Endothelial cell of umbilical vein (primary cell): ENCODE measurements at regions not wholly inside any gene's neighbourhood (a gene's known extent, or its start where the extent isn't known, plus 50 kb on each side); places are given as distances from the start of the nearest gene placed in this dataset.

ENCODE experiments used
- BruUV-seq: library from RNA; stranded (reverse); fragments of 400-500 nt; replicated peaks from 2 replicates; lab custom pipeline; 2021; lab: Mats Ljungman, UMichigan
- CTCF ChIA-PET: fragments of 300-600, 350-600 bp; sonication (Branson Sonifier 250); formaldehyde crosslinking; loops from one replicate; lab custom pipeline; 2021; ENCODE audit warnings: antibody characterized with exemption, inconsistent platforms; lab: Charles Lee
- POLR2A ChIA-PET: fragments of 300-600, 350-600 bp; sonication (Branson Sonifier 250); formaldehyde crosslinking; loops from one replicate; lab custom pipeline; 2021; ENCODE audit warnings: antibody characterized with exemption, inconsistent platforms; lab: Charles Lee
- DNase-seq: peaks from one replicate; pipeline ENCODE4 v3.0.0-alpha.2; 2011; ENCODE audit warnings: low read depth, low spot score
- FAIRE-seq: peaks from 2 replicates; lab custom pipeline; 2011; peaks lifted over from hg19 to GRCh38; lab: Jason Lieb, UNC
- H2AFZ ChIP-seq: 2 replicates; pipeline ENCODE4 v1.6.0; 2012; ENCODE audit warnings: low read depth, low read length, control low read depth, inconsistent platforms
- H3K27ac ChIP-seq: 2 replicates; pipeline ENCODE4 v1.5.1; 2011; ENCODE audit warnings: low read depth, mild to moderate bottlenecking, control low read depth, low read length, moderate library complexity; ENCODE audit not compliant: insufficient read depth
- H3K27me3 ChIP-seq, 2 experiments: 2 replicates each; pipeline versions ENCODE4 v1.6.0 to v1.6.1; 2011; ENCODE audit warnings: low read length in 2 of 2, mixed read lengths in 1 of 2; ENCODE audit not compliant: control insufficient read depth in 2 of 2, insufficient read depth in 2 of 2
- H3K36me3 ChIP-seq, 2 experiments: 2 replicates in 1 of 2; 3 replicates in 1 of 2; pipeline ENCODE4 v1.5.1; 2011; ENCODE audit warnings: low read length in 2 of 2, mild to moderate bottlenecking in 1 of 2, moderate library complexity in 1 of 2; ENCODE audit not compliant: control insufficient read depth in 2 of 2, insufficient read depth in 2 of 2; ENCODE audit errors: extremely low read depth in 1 of 2
- H3K4me1 ChIP-seq: 3 replicates; pipeline ENCODE4 v1.5.1; 2011; ENCODE audit warnings: mild to moderate bottlenecking, low read length; ENCODE audit not compliant: control insufficient read depth, insufficient read depth; ENCODE audit errors: extremely low read depth
- H3K4me2 ChIP-seq: 2 replicates; pipeline ENCODE4 v1.6.1; 2011; ENCODE audit warnings: low read length, control low read depth, mixed read lengths; ENCODE audit not compliant: insufficient read depth
- H3K4me3 ChIP-seq, 3 experiments: fragments of 200-600 bp in 1 of 3; sonication (generic), shearing (Covaris generic) in 1 of 3; replicated peaks in 1 of 3; 2 replicates each; pipeline ENCODE4 v1.5.1; 2011 to 2016; ENCODE audit warnings: control low read depth in 3 of 3, low read length in 3 of 3, mild to moderate bottlenecking in 2 of 3, inconsistent platforms in 1 of 3, low read depth in 1 of 3, moderate library complexity in 1 of 3; ENCODE audit not compliant: insufficient read depth in 1 of 3
- H3K79me2 ChIP-seq: 2 replicates; pipeline ENCODE4 v1.6.0; 2012; ENCODE audit warnings: low read length, inconsistent platforms; ENCODE audit not compliant: control insufficient read depth, insufficient read depth
- H3K9ac ChIP-seq: replicated peaks from 2 replicates; pipeline ENCODE3; 2011; ENCODE audit warnings: low read length, control low read depth; ENCODE audit not compliant: insufficient read depth; ENCODE audit errors: extremely low read depth
- H3K9me1 ChIP-seq: replicated peaks from 3 replicates; pipeline ENCODE4 v1.6.0; 2011; ENCODE audit warnings: mild to moderate bottlenecking, low read length; ENCODE audit not compliant: control insufficient read depth, insufficient read depth; ENCODE audit errors: extremely low read depth
- H3K9me3 ChIP-seq: replicated peaks from 2 replicates; pipeline ENCODE4 v1.5.1; 2012; ENCODE audit warnings: low read length, inconsistent platforms; ENCODE audit not compliant: control insufficient read depth, insufficient read depth
- H4K20me1 ChIP-seq: replicated peaks from 2 replicates; pipeline ENCODE3; 2011; ENCODE audit warnings: mild to moderate bottlenecking, low read length; ENCODE audit not compliant: control insufficient read depth, insufficient read depth; ENCODE audit errors: extremely low read depth
- EZH2 ChIP-seq: IDR thresholded peaks from 2 replicates; pipeline ENCODE4 v1.6.1; 2012; ENCODE audit warnings: borderline replicate concordance, low read depth, mild to moderate bottlenecking, moderate library complexity, low read length, inconsistent platforms; ENCODE audit not compliant: severe bottlenecking
- FOS ChIP-seq: IDR thresholded peaks from 2 replicates; pipeline ENCODE4 v1.6.1; 2011; ENCODE audit warnings: mild to moderate bottlenecking, low read length, moderate library complexity, borderline replicate concordance; ENCODE audit not compliant: insufficient read depth
- GATA2 ChIP-seq: IDR thresholded peaks from 2 replicates; pipeline ENCODE4 v1.7.0; 2011; ENCODE audit warnings: low read depth, mild to moderate bottlenecking, moderate library complexity, mixed read lengths, low read length; ENCODE audit not compliant: insufficient read length, insufficient read depth
- JUN ChIP-seq: IDR thresholded peaks from 2 replicates; pipeline ENCODE4 v1.6.1; 2011; ENCODE audit warnings: borderline replicate concordance, low read depth; ENCODE audit not compliant: insufficient read length, insufficient read depth
- MAX ChIP-seq: IDR thresholded peaks from 2 replicates; pipeline ENCODE4 v1.6.1; 2011; ENCODE audit not compliant: insufficient read depth, insufficient read length
- MYC ChIP-seq: IDR thresholded peaks from one replicate; pipeline ENCODE4 v1.6.1; 2011; ENCODE audit warnings: mild to moderate bottlenecking, low read depth, low read length
- POLR2A ChIP-seq: IDR thresholded peaks from 2 replicates; pipeline ENCODE4 v1.6.1; 2012; ENCODE audit warnings: low read depth, mild to moderate bottlenecking, control low read depth, low read length
- POLR2AphosphoS5 ChIP-seq: IDR thresholded peaks from 2 replicates; pipeline ENCODE4 v1.6.1; 2012; ENCODE audit warnings: low read depth, mild to moderate bottlenecking, control low read depth, low read length, moderate library complexity; ENCODE audit not compliant: insufficient read depth
- dilution Hi-C: fragments of 300-500 bp; cut with MboI; formaldehyde crosslinking; loops from one replicate; pipeline ENCODE4 v1.15.0; 2019; ENCODE audit warnings: low sequenced_read_pairs; ENCODE audit not compliant: extremely low pct_ligation_motif_present
- intact Hi-C: fragments of 100-400 bp; cut with micrococcal nuclease; formaldehyde crosslinking; loops from one replicate; pipeline ENCODE4 v1.10.0; 2022
- TF ChIP-seq, protein P1 (sequence below), 2 donors: IDR thresholded peaks; 1 replicate in 1 of 2; 2 replicates in 1 of 2; pipeline ENCODE4 v1.5.1; 2011; ENCODE audit warnings: low read length in 2 of 2, mild to moderate bottlenecking in 2 of 2, moderate library complexity in 2 of 2, control low read depth in 1 of 2, inconsistent platforms in 1 of 2, low read depth in 1 of 2; ENCODE audit not compliant: insufficient read depth in 1 of 2; ENCODE audit errors: extremely low read depth in 1 of 2

DNA sequence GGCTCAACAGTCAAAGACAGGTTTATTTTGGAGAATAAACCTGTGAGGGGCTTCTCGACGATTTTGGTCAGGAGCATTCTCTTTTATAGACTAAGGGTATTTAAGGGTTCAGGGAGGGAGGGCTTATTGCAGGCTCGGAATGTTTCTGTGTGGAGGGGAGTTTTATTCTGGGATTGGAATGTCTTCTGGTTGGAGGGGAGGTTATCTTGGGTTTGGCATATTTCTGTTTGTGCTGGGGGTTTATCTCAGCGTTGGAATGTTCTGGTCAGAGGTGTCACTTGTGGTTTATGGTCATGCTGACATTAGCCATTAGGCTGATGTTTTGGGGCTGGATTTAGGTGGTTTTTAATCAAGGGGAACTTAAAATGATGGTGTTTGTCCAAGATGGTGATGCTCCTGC lies 103.9 kb downstream of the SUDS3 start:
- FAIRE-seq (no peak), DNase-seq (no peak)
- no peaks in the 10 kb centered on the region for H3K4me1 ChIP-seq
- H3K27ac ChIP-seq, result no peak overlapping the region
- no TSS peak for BruUV-seq
- no peak for TF ChIP-seq FOS
- CTCF ChIA-PET, result no interaction called here
- H3K27me3 ChIP-seq, result no peaks in the 10 kb centered on the region
- H3K9me3 ChIP-seq, result no peaks in the 10 kb centered on the region
- dilution Hi-C loops (no loop called here), intact Hi-C loops (no loop called here)
- no peaks in the 10 kb centered on the region for H3K79me2 ChIP-seq
- H3K9ac ChIP-seq, result no peak overlapping the region
- H3K4me3 ChIP-seq, result no peak overlapping the region
- H3K4me2 ChIP-seq, result no peak overlapping the region
- no peaks in the 10 kb centered on the region for H3K36me3 ChIP-seq
- no peaks in the 10 kb centered on the region for H4K20me1 ChIP-seq
- H2AFZ ChIP-seq, result no peak overlapping the region
- no peaks in the 10 kb centered on the region for H3K9me1 ChIP-seq
- POLR2A ChIA-PET, result no interaction called here

- no peak for FAIRE-seq
- Histone ChIP-seq H3K9me3 (no peaks in the 10 kb centered on the region), H2AFZ (no peak overlapping the region), H3K79me2 (no peaks in the 10 kb centered on the region), H3K9ac (no peak overlapping the region), H3K4me3 (no peak overlapping the region), H3K9me1 (no peaks in the 10 kb centered on the region), H3K4me2 (no peak overlapping the region), H4K20me1 (no peaks in the 10 kb centered on the region), H3K36me3 (no peaks in the 10 kb centered on the region), H3K4me1 (no peaks in the 10 kb centered on the region), H3K27ac (no peak overlapping the region), H3K27me3 (no peaks in the 10 kb centered on the region)
- dilution Hi-C loops, result no loop called here
- intact Hi-C loops, result no loop called here
- CTCF ChIA-PET, result interaction anchor here (0.6 kb wide), 1 partner anchor 28 kb away, joined by 4 read pairs; no protein-coding TSS in a partner anchor
- DNase-seq, result no peak
- POLR2A ChIA-PET, result no interaction called here
- no TSS peak for BruUV-seq
- TF ChIP-seq MAX, result no peak
- TF ChIP-seq MYC, result no peak
- no peak for TF ChIP-seq FOS
- TF ChIP-seq GATA2, result no peak
- TF ChIP-seq EZH2, result no peak
- no peak for TF ChIP-seq POLR2A
- TF ChIP-seq JUN, result no peak
- TF ChIP-seq, protein P1, sequence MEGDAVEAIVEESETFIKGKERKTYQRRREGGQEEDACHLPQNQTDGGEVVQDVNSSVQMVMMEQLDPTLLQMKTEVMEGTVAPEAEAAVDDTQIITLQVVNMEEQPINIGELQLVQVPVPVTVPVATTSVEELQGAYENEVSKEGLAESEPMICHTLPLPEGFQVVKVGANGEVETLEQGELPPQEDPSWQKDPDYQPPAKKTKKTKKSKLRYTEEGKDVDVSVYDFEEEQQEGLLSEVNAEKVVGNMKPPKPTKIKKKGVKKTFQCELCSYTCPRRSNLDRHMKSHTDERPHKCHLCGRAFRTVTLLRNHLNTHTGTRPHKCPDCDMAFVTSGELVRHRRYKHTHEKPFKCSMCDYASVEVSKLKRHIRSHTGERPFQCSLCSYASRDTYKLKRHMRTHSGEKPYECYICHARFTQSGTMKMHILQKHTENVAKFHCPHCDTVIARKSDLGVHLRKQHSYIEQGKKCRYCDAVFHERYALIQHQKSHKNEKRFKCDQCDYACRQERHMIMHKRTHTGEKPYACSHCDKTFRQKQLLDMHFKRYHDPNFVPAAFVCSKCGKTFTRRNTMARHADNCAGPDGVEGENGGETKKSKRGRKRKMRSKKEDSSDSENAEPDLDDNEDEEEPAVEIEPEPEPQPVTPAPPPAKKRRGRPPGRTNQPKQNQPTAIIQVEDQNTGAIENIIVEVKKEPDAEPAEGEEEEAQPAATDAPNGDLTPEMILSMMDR (IDR thresholded peaks at IDR 0.05; ENCODE audit: extremely low read depth in 1 of 2, insufficient read depth in 1 of 2, low read depth in 1 of 2, low read length in 2 of 2), result no peak
- no peak for TF ChIP-seq POLR2AphosphoS5
Measured at GRCh38 chr12:118488034-118488433, 111.7 kb downstream of the SUDS3 start.
